22Rv1 (cell line): ENCODE measurements at regions not wholly inside any gene's neighbourhood (a gene's known extent, or its start where the extent isn't known, plus 50 kb on each side); places are given as distances from the start of the nearest gene placed in this dataset.

Experiments used
- H3K27ac ChIP-seq: fragments of 450-650 bp; 2 replicates; pipeline ENCODE4 v1.5.1; 2017
- ZFX ChIP-seq: fragments of 450-650 bp; IDR thresholded peaks from 2 replicates; pipeline ENCODE4 v1.6.1; 2017; ENCODE audit warnings: antibody characterized with exemption, borderline replicate concordance
- TF ChIP-seq, protein P1 (sequence below): fragments of 450-650 bp; IDR thresholded peaks from 2 replicates; pipeline ENCODE4 v1.5.1; 2017; ENCODE audit warnings: mild to moderate bottlenecking

- TF ChIP-seq, protein P1, sequence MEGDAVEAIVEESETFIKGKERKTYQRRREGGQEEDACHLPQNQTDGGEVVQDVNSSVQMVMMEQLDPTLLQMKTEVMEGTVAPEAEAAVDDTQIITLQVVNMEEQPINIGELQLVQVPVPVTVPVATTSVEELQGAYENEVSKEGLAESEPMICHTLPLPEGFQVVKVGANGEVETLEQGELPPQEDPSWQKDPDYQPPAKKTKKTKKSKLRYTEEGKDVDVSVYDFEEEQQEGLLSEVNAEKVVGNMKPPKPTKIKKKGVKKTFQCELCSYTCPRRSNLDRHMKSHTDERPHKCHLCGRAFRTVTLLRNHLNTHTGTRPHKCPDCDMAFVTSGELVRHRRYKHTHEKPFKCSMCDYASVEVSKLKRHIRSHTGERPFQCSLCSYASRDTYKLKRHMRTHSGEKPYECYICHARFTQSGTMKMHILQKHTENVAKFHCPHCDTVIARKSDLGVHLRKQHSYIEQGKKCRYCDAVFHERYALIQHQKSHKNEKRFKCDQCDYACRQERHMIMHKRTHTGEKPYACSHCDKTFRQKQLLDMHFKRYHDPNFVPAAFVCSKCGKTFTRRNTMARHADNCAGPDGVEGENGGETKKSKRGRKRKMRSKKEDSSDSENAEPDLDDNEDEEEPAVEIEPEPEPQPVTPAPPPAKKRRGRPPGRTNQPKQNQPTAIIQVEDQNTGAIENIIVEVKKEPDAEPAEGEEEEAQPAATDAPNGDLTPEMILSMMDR: no peak
- no peak for TF ChIP-seq ZFX
- no peak overlapping the region for H3K27ac ChIP-seq
These were observed 281.2 kb upstream of the GNPDA2 start for GRCh38 chr4:45007508-45007907.

- H3K27ac ChIP-seq: no peak overlapping the region
- TF ChIP-seq, protein P1: no peak
- no peak for TF ChIP-seq ZFX
These were observed 279.7 kb upstream of the GNPDA2 start for GRCh38 chr4:45006078-45006477.

GRCh38 chr4:45004847-45005565, 278.6 kb upstream of the GNPDA2 start:
- H3K27ac ChIP-seq: no peak overlapping the region
- TF ChIP-seq ZFX: no peak
- TF ChIP-seq, protein P1: no peak

GRCh38 chr4:45004326-45004725, 278.0 kb upstream of the GNPDA2 start:
- H3K27ac ChIP-seq: no peak overlapping the region
- TF ChIP-seq ZFX: no peak
- TF ChIP-seq, protein P1: no peak

DNA sequence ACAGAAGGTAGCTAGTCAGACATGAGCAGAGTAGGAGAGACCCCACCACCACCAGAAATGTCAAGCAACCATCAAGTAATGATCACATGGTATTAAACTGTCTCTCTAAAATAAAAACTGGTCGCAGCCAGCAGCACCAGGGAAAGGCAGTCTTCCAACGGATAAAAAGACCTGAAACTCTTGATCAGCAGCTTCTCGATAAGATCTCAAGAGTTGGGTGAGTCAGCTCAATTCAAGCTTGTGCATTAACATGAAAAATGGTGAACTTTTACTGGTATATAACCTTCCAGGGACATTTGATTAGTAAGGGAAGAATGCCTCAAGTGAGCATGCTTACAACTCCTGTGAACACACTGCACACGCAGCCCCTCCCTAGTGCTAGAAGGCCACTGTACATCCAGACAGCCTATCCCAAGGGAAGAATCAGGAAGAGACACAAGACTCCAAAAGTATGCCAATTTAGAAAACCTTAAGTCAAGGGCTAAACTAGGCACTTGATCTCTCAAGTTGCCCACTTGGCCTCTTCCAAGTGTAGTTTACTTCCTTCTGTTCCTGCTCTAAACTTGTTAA, 270.0 kb upstream of the GNPDA2 start:
- TF ChIP-seq, protein P1: no peak
- TF ChIP-seq ZFX: no peak

GRCh38 chr4:44988011-44988410, 261.7 kb upstream of the GNPDA2 start:
- TF ChIP-seq ZFX: no peak
- TF ChIP-seq, protein P1: no peak

More for the DNA sequence above, 270.0 kb upstream of the GNPDA2 start:
- no peak overlapping the region for H3K27ac ChIP-seq

DNA sequence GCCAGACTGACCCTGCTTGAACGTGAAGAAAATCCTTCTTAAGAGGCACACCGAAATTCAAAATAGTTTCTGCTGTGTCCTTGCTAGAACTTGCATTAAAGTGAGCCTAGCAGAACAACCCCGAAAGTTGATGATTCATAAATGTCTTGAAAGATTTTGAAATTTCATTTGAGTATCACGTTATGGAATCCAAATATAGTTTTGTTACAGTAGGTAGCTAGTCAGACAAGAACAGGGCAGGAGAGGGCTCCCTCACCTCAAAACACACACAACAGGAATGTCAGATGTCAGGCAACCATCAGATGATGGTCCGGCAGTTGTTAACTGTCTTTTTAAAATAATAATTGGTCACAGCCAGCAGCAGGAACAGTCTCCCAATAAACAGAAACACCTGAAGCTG, 259.6 kb upstream of the GNPDA2 start:
- no peak overlapping the region for H3K27ac ChIP-seq
- no peak for TF ChIP-seq ZFX
- TF ChIP-seq, protein P1: no peak

More at GRCh38 chr4:44988011-44988410, 261.7 kb upstream of the GNPDA2 start:
- no peak overlapping the region for H3K27ac ChIP-seq
